Stimulated activated CD8-positive, alpha-beta memory T cell treated with anti-CD3 and anti-CD28 coated beads, Interleukin-15, amount 100 ng/mL, for 48 hours (primary cell): ENCODE measurements at regions not wholly inside any gene's neighbourhood (a gene's known extent, or its start where the extent isn't known, plus 50 kb on each side); places are given as distances from the start of the nearest gene placed in this dataset.

Experiments used
- DNase-seq, 2 donors: peaks; one replicate each; pipeline ENCODE4 v3.0.0-alpha.2; 2020; ENCODE audit warnings: low read depth in 2 of 2

GRCh38 chr2:12168791-12169388, 422.5 kb downstream of the LPIN1 start:
- DNase-seq = no peak

GRCh38 chr2:12169721-12170120, 423.3 kb downstream of the LPIN1 start:
- DNase-seq = no peak

GRCh38 chr2:12170121-12170520, 423.7 kb downstream of the LPIN1 start:
- DNase-seq = no peak

DNA sequence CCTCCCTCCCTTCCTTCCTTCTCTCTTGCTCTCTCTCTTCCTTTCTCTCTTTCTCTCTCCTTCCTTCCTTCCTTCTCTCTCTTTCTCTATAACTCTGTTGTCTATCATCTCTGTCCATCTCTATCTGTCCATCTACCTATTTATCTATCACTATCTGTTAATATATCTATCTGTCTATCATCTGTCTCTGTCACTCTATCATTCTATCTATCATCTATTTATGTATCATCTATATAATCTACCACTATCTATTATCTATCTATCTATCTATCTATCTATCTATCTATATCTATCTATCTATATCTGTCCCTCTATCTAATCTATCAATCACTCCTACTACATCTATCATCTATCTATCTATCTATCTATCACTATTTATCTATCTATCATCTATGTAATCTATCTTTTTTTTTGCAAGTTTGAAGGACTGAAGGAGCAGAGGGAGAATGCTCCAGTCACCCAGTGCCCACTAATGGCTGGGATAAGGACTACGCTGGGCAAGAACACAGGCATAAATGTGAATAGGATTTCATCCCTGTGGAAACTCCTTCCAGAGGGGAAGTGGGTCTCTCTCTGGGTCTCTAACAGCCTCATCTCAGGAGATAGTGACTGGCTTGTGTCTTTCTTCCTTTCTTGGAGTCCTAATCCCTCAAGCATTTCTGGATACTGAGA, 427.0 kb downstream of the LPIN1 start:
- DNase-seq = no peak

DNA sequence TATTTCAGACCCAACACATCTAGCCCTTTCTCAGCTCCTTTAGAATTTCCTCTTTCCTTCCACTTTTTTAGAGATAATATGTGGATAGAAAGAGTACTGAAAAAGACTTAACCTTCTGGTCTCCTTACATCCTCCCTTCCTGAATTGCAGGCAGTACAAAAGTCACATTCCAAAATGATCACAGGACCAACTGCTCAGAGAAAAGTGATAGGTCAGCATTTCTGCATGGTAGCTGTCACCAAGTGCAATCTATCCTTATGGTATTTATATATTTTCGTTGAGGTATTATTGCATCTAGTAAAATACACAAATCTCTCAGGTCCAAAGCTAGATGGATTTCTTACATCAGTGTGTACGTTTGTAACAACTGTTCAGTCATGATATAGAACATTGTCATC, 427.5 kb downstream of the LPIN1 start:
- DNase-seq = no peak

DNA sequence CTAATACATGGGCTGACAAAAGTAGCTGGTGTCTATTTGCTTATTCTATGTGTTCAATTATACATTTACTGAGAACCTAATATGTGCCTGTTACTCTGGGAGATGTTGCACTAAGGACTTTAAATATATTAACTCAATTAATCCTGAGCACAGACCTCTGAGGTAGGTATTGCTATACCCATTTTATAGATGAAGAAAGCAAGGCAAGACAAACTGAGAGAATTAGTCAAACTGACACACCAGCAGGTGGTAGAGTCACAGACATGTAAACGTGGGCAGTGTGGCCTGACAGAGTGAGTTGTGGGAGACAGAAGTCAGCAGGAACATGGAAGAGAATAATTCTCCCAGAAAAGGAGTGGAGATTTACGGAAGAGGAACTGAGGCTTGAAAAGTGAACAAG, 428.9 kb downstream of the LPIN1 start:
- DNase-seq = no peak

- peak in 1 of 2 donors; percentile 10 for DNase-seq
Measured at GRCh38 chr2:12176623-12177454, 430.4 kb downstream of the LPIN1 start.

- DNase-seq = no peak
Measured at GRCh38 chr2:12177455-12178288, 431.2 kb downstream of the LPIN1 start.

DNA sequence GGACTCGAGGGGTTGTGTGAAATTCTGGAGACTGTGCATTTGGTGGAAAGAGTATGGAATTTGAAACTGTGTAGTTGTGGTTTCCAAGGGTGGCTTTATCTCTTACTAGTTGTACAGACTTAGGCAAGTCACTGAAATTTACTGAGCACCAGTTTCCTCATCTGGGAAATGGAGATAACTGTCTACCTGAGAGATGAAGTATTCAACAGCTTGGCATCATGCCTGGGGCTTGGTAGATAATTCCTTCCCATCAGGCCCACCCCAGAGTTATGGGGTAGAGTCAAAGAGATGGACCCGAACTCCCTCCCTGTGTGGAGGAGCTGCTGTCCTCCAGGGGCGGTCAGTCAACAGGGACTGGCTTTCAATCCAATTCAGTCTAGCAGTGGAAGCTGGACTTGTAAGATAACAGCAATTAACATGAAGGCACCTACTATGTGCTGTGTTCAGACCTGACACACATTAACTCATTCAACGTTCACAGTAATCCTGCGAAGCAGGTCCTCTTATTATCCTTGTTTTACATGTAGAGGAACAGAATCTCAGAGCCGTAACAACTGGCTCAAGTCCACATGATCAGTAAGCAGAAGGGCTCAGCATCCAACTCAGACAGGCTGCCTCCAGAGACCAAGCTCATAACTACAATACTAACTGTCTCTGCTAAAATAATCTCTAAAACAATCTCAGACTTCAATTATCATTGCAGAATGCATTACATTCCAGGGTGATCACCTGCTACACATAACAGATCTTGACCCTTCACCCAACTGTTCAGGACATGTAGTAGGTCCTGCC, 432.1 kb downstream of the LPIN1 start:
- DNase-seq = no peak

- no peak for DNase-seq
Measured at GRCh38 chr2:12180031-12180430, 433.6 kb downstream of the LPIN1 start.

GRCh38 chr2:12183032-12183645, 436.7 kb downstream of the LPIN1 start:
- no peak for DNase-seq

- DNase-seq = no peak
Measured at GRCh38 chr2:12192762-12193161, 446.3 kb downstream of the LPIN1 start.

GRCh38 chr2:12194968-12195367, 448.5 kb downstream of the LPIN1 start:
- no peak for DNase-seq

- no peak for DNase-seq
Measured at GRCh38 chr2:12196495-12196894, 450.1 kb downstream of the LPIN1 start.

DNA sequence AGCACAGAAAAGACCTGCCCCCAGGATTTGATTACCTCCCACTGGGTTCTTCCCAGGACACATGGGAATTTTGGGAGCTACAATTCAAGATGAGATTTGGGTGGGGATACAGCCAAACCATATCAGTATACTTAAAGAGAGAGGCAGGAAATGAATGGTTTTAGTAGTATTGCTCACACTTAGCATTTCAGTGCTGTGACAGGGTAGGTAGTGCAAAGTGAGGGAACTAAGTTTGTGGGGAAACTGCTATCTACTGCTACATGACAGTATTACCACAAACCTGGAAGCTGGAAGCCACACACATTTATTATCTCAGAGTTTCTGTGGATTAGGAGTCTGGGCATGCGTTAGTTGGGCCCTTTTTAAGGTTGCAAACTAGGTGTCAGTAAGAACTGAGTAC, 450.7 kb downstream of the LPIN1 start:
- no peak for DNase-seq

- DNase-seq = no peak
Measured at GRCh38 chr2:12199491-12200211, 453.2 kb downstream of the LPIN1 start.

DNA sequence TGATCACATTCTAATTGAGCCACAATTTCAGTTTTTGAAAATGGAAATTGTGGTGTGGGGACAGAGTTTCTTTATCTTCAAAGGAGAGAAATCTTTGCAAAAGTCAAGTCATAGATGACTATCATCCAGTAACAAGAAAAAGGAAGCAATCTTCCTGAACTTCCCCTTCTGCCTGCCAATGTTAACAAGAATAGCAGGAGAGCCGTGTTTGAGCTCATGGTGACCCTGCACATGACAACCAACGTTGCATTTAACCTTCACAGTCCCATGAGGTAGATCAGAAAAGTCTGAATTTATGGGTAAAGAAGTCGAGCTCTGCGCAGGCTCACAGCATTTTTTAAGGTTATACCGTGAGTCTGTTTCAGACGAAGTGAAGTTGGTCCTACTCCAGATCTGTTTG, 454.9 kb downstream of the LPIN1 start:
- DNase-seq = no peak

DNA sequence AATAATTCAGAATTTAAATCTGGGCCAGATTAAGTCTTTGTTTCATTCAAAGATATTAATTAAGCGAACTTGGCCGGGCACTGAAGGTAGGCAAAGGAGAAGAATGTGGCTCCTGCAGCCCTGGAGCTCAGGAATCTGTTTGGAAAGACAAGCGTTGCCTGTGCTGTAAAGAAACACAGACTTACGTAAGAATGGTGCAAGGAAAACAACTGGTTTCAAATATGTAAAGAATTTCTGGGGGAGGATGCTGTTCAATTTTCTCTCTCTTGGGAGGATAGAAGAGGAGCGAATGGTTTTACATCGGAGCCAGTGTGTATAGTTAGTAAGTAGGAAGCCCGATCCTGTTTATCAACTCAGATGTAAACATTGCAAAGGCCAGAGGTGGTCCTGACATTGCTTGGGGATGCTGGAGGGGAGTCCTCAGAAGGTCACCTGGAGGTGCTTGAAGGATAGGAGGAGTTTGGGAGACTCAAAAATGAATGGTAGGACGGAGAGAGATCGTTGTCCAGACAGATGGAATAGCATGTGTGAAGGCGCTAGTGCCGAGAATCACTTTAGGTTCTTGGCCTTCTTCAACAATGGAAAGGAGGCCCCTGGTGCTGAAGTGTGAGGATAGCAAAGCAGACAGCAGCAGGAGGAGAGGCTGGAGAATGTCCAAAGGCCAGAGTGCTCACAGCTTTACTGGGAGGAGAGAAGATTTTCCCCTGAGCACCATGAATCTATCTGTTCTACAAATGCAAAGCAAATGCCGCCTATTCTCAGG, 456.1 kb downstream of the LPIN1 start:
- DNase-seq = no peak

DNA sequence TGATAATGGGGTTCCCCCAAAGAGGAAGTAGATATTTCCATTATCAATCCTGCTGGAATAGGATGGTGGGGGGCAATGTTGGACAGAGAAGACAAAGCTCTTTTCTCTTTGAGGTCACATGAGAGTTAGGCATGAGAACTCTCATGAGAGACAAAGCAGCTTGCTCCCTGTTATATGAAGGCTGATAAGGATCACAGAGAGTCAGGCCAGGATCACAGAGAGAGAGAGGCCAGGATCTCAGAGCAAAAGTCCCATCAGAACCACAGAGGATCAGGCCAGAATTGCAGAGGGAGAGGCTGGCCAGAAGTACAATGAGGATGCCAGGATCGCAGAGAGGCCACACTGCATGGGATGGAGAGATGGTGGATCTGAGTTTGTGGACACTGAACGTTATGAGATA, 457.1 kb downstream of the LPIN1 start:
- DNase-seq = no peak
